ENCODE measurements at regions not wholly inside any gene's neighbourhood (a gene's known extent, or its start where the extent isn't known, plus 50 kb on each side); places are given as distances from the start of the nearest gene placed in this dataset.

- no peaks in the 10 kb centered on the region for H3K27me3 ChIP-seq (ENCODE audit: control insufficient read depth, insufficient read depth, low read length)
- H3K4me3 ChIP-seq (ENCODE audit: low read depth in 2 of 2, low read length in 2 of 2) = no peak overlapping the region
- BruUV-seq (replicated peaks) = no TSS peak
- H3K4me1 ChIP-seq (ENCODE audit: control insufficient read depth, insufficient read depth, low read length) = no peaks in the 10 kb centered on the region
- intact Hi-C loops (cut with micrococcal nuclease; ENCODE audit: unreplicated experiment) = no loop called here
- DNase-seq (ENCODE audit: low read depth, low spot score) = no peak
- H3K36me3 ChIP-seq (ENCODE audit: control insufficient read depth, insufficient read depth, low read length) = no peaks in the 10 kb centered on the region; the same call in 1 of the 2 replicates
- TF ChIP-seq POLR2AphosphoS5 (IDR thresholded peaks at IDR 0.05; ENCODE audit: low read depth, low read length) (no peak), CTCF (IDR thresholded peaks at IDR 0.05) (no peak), TCF7L2 (IDR thresholded peaks at IDR 0.05; ENCODE audit: low read depth, low read length) (no peak), SIN3A (IDR thresholded peaks at IDR 0.05; ENCODE audit: borderline replicate concordance, insufficient read depth, low read depth, low read length) (no peak)
- TF ChIP-seq, protein P1, sequence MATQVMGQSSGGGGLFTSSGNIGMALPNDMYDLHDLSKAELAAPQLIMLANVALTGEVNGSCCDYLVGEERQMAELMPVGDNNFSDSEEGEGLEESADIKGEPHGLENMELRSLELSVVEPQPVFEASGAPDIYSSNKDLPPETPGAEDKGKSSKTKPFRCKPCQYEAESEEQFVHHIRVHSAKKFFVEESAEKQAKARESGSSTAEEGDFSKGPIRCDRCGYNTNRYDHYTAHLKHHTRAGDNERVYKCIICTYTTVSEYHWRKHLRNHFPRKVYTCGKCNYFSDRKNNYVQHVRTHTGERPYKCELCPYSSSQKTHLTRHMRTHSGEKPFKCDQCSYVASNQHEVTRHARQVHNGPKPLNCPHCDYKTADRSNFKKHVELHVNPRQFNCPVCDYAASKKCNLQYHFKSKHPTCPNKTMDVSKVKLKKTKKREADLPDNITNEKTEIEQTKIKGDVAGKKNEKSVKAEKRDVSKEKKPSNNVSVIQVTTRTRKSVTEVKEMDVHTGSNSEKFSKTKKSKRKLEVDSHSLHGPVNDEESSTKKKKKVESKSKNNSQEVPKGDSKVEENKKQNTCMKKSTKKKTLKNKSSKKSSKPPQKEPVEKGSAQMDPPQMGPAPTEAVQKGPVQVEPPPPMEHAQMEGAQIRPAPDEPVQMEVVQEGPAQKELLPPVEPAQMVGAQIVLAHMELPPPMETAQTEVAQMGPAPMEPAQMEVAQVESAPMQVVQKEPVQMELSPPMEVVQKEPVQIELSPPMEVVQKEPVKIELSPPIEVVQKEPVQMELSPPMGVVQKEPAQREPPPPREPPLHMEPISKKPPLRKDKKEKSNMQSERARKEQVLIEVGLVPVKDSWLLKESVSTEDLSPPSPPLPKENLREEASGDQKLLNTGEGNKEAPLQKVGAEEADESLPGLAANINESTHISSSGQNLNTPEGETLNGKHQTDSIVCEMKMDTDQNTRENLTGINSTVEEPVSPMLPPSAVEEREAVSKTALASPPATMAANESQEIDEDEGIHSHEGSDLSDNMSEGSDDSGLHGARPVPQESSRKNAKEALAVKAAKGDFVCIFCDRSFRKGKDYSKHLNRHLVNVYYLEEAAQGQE (IDR thresholded peaks at IDR 0.05; ENCODE audit: insufficient read depth in 1 of 2, low read depth in 2 of 2, low read length in 1 of 2) = no peak
- ChIA-PET POLR2A (no interaction called here), CTCF (interaction anchor here (0.6 kb wide), 1 partner anchor 431 kb away, joined by 3 read pairs; no protein-coding TSS in a partner anchor)
- in situ Hi-C loops (cut with HindIII; ENCODE audit: low pct_unique_long_range_greater_than_20kb, low sequenced_read_pairs) = no loop called here
- no peaks in the 10 kb centered on the region for H3K9me3 ChIP-seq (ENCODE audit: control insufficient read depth, insufficient read depth, low read depth, low read length)
- no peak overlapping the region for H3K27ac ChIP-seq (ENCODE audit: low read length)
- no peak for ATAC-seq
Measured at GRCh38 chr7:91520645-91521044, 256.4 kb downstream of the FZD1 start.

- CTCF ChIA-PET = no interaction called here
Measured at GRCh38 chr7:91526404-91526803, 262.2 kb downstream of the FZD1 start.

More at GRCh38 chr7:91526404-91526803, 262.2 kb downstream of the FZD1 start:
- ATAC-seq (no peak), DNase-seq (ENCODE audit: low read depth, low spot score) (no peak)
- Histone ChIP-seq H3K9me3 (ENCODE audit: control insufficient read depth, insufficient read depth, low read depth, low read length) (no peaks in the 10 kb centered on the region), H3K4me3 (ENCODE audit: low read depth in 2 of 2, low read length in 2 of 2) (no peak overlapping the region), H3K4me1 (ENCODE audit: control insufficient read depth, insufficient read depth, low read length) (no peaks in the 10 kb centered on the region), H3K27ac (ENCODE audit: low read length) (no peak overlapping the region), H3K36me3 (ENCODE audit: control insufficient read depth, insufficient read depth, low read length) (no peaks in the 10 kb centered on the region; the same call in 1 of the 2 replicates), H3K27me3 (ENCODE audit: control insufficient read depth, insufficient read depth, low read length) (no peaks in the 10 kb centered on the region)
- no TSS peak for BruUV-seq (replicated peaks)
- intact Hi-C loops (cut with micrococcal nuclease; ENCODE audit: unreplicated experiment) = no loop called here
- TF ChIP-seq SIN3A (IDR thresholded peaks at IDR 0.05; ENCODE audit: borderline replicate concordance, insufficient read depth, low read depth, low read length) (no peak), POLR2AphosphoS5 (IDR thresholded peaks at IDR 0.05; ENCODE audit: low read depth, low read length) (no peak), CTCF (IDR thresholded peaks at IDR 0.05) (no peak), TCF7L2 (IDR thresholded peaks at IDR 0.05; ENCODE audit: low read depth, low read length) (no peak)
- TF ChIP-seq, protein P1 (IDR thresholded peaks at IDR 0.05; ENCODE audit: insufficient read depth in 1 of 2, low read depth in 2 of 2, low read length in 1 of 2) = no peak
- in situ Hi-C loops (cut with HindIII; ENCODE audit: low pct_unique_long_range_greater_than_20kb, low sequenced_read_pairs) = no loop called here
- POLR2A ChIA-PET = interaction anchor here (0.6 kb wide), 1 partner anchor 406 kb away, joined by 7 read pairs; no protein-coding TSS in a partner anchor

All from Panc1 (cell line).